ENCODE measurements at regions not wholly inside any gene's neighbourhood (a gene's known extent, or its start where the extent isn't known, plus 50 kb on each side); places are given as distances from the start of the nearest gene placed in this dataset.
A peak's percentile ranks its signal among the peaks of the same experiment; 100 is the strongest.

DNA sequence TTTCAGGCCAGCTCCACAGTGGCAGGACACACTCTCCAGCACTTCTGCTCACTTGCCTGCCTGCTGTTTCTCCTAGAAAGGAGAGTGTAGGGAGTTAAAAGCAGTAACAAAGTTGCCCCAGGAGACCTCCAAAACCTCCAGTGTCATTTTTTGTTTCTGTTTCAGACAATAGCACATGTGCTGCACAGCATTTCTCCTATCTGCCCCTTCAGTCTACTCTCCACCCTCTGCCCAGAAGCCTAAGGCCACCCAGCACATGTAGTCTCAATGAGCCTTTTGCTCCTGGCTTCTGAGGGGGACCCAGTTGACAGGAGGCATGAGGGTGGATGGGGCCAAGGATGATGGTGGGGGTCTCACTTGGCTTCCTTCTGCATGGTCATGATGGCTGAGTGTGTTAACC is 329.6 kb upstream of the CLNK start:
- Histone ChIP-seq H3K9me3 (ENCODE audit: control insufficient read depth in 2 of 2, low read length in 2 of 2) (no peaks in the 10 kb centered on the region), H3K4me1 (ENCODE audit: control insufficient read depth, insufficient read depth, low read length, poor library complexity, severe bottlenecking) (no peaks in the 10 kb centered on the region), H3K4me3 (ENCODE audit: low read depth, low read length) (no peak overlapping the region), H3K27ac (ENCODE audit: insufficient read depth, low read length, poor library complexity, severe bottlenecking) (no peak overlapping the region), H3K27me3 (ENCODE audit: control insufficient read depth, insufficient read depth, low read length) (no peaks in the 10 kb centered on the region), H3K36me3 (ENCODE audit: control insufficient read depth, insufficient read depth, low read length) (no peaks in the 10 kb centered on the region)
- no peaks in the 10 kb centered on the region for H3K4me1 Mint-ChIP-seq
- H3K9me3 Mint-ChIP-seq = peaks cover 0 to 2% (median 0%) of the 10 kb centered on the region in 7 donors
- DNase-seq (no peak), ATAC-seq (ENCODE audit: low read depth in 2 of 2) (no peak)
- H3K27me3 Mint-ChIP-seq = no peaks in the 10 kb centered on the region
- H3K27ac Mint-ChIP-seq = no peak overlapping the region
- no peaks in the 10 kb centered on the region for H3K36me3 Mint-ChIP-seq
- H3K4me3 Mint-ChIP-seq = no peak overlapping the region

GRCh38 chr4:11013094-11013664 is 328.6 kb upstream of the CLNK start:
- peaks cover 0 to 3% (median 0%) of the 10 kb centered on the region in 7 donors for H3K9me3 Mint-ChIP-seq
- no peaks in the 10 kb centered on the region for H3K27me3 ChIP-seq (ENCODE audit: control insufficient read depth, insufficient read depth, low read length)
- no peaks in the 10 kb centered on the region for H3K4me1 ChIP-seq (ENCODE audit: control insufficient read depth, insufficient read depth, low read length, poor library complexity, severe bottlenecking)
- no peak overlapping the region for H3K4me3 ChIP-seq (ENCODE audit: low read depth, low read length)
- DNase-seq = no peak
- no peaks in the 10 kb centered on the region for H3K36me3 Mint-ChIP-seq
- H3K9me3 ChIP-seq (ENCODE audit: control insufficient read depth in 2 of 2, low read length in 2 of 2) = no peaks in the 10 kb centered on the region
- H3K4me1 Mint-ChIP-seq = no peaks in the 10 kb centered on the region
- no peak overlapping the region for H3K27ac Mint-ChIP-seq
- H3K27ac ChIP-seq (ENCODE audit: insufficient read depth, low read length, poor library complexity, severe bottlenecking) = no peak overlapping the region
- ATAC-seq (ENCODE audit: low read depth in 2 of 2) = no peak
- H3K36me3 ChIP-seq (ENCODE audit: control insufficient read depth, insufficient read depth, low read length) = no peaks in the 10 kb centered on the region
- H3K27me3 Mint-ChIP-seq = no peaks in the 10 kb centered on the region
- H3K4me3 Mint-ChIP-seq = peak overlapping the region in 1 of 4 donors; percentile 38

GRCh38 chr4:11011249-11011648 is 326.7 kb upstream of the CLNK start:
- Mint-ChIP-seq H3K4me3 (no peak overlapping the region), H3K9me3 (peaks cover 0 to 3% (median 0%) of the 10 kb centered on the region in 7 donors), H3K36me3 (no peaks in the 10 kb centered on the region), H3K4me1 (no peaks in the 10 kb centered on the region), H3K27ac (no peak overlapping the region), H3K27me3 (no peaks in the 10 kb centered on the region)
- DNase-seq (no peak), ATAC-seq (ENCODE audit: low read depth in 2 of 2) (no peak)
- Histone ChIP-seq H3K36me3 (ENCODE audit: control insufficient read depth, insufficient read depth, low read length) (no peaks in the 10 kb centered on the region), H3K4me1 (ENCODE audit: control insufficient read depth, insufficient read depth, low read length, poor library complexity, severe bottlenecking) (no peaks in the 10 kb centered on the region), H3K27ac (ENCODE audit: insufficient read depth, low read length, poor library complexity, severe bottlenecking) (no peak overlapping the region), H3K9me3 (ENCODE audit: control insufficient read depth in 2 of 2, low read length in 2 of 2) (no peaks in the 10 kb centered on the region), H3K4me3 (ENCODE audit: low read depth, low read length) (no peak overlapping the region), H3K27me3 (ENCODE audit: control insufficient read depth, insufficient read depth, low read length) (no peaks in the 10 kb centered on the region)

- Mint-ChIP-seq H3K4me3 (no peak overlapping the region), H3K4me1 (peaks cover 0 to 2% (median 0%) of the 10 kb centered on the region in 4 donors), H3K27ac (no peak overlapping the region), H3K27me3 (no peaks in the 10 kb centered on the region), H3K9me3 (peaks cover 0 to 3% (median 0%) of the 10 kb centered on the region in 7 donors), H3K36me3 (no peaks in the 10 kb centered on the region)
- Histone ChIP-seq H3K4me3 (ENCODE audit: low read depth, low read length) (no peak overlapping the region), H3K27me3 (ENCODE audit: control insufficient read depth, insufficient read depth, low read length) (no peaks in the 10 kb centered on the region), H3K4me1 (ENCODE audit: control insufficient read depth, insufficient read depth, low read length, poor library complexity, severe bottlenecking) (no peaks in the 10 kb centered on the region), H3K27ac (ENCODE audit: insufficient read depth, low read length, poor library complexity, severe bottlenecking) (no peak overlapping the region), H3K9me3 (ENCODE audit: control insufficient read depth in 2 of 2, low read length in 2 of 2) (no peaks in the 10 kb centered on the region), H3K36me3 (ENCODE audit: control insufficient read depth, insufficient read depth, low read length) (no peaks in the 10 kb centered on the region)
- no peak for ATAC-seq (ENCODE audit: low read depth in 2 of 2)
- DNase-seq = no peak
These were observed 326.1 kb upstream of the CLNK start for GRCh38 chr4:11010624-11011023.

GRCh38 chr4:11009281-11009680 is 324.7 kb upstream of the CLNK start:
- H3K4me1 ChIP-seq (ENCODE audit: control insufficient read depth, insufficient read depth, low read length, poor library complexity, severe bottlenecking) = no peaks in the 10 kb centered on the region
- no peak overlapping the region for H3K4me3 ChIP-seq (ENCODE audit: low read depth, low read length)
- no peak for ATAC-seq (ENCODE audit: low read depth in 2 of 2)
- no peak overlapping the region for H3K27ac Mint-ChIP-seq
- no peaks in the 10 kb centered on the region for H3K9me3 ChIP-seq (ENCODE audit: control insufficient read depth in 2 of 2, low read length in 2 of 2)
- no peak for DNase-seq
- no peaks in the 10 kb centered on the region for H3K36me3 ChIP-seq (ENCODE audit: control insufficient read depth, insufficient read depth, low read length)
- no peak overlapping the region for H3K4me3 Mint-ChIP-seq
- peaks cover 0 to 7% (median 3%) of the 10 kb centered on the region in 4 donors for H3K4me1 Mint-ChIP-seq
- no peaks in the 10 kb centered on the region for H3K27me3 Mint-ChIP-seq
- H3K36me3 Mint-ChIP-seq = no peaks in the 10 kb centered on the region
- H3K27me3 ChIP-seq (ENCODE audit: control insufficient read depth, insufficient read depth, low read length) = no peaks in the 10 kb centered on the region
- H3K27ac ChIP-seq (ENCODE audit: insufficient read depth, low read length, poor library complexity, severe bottlenecking) = no peak overlapping the region
- H3K9me3 Mint-ChIP-seq = peaks cover 0 to 3% (median 0%) of the 10 kb centered on the region in 7 donors

GRCh38 chr4:11005300-11005699 is 320.7 kb upstream of the CLNK start:
- DNase-seq = no peak
- H3K36me3 Mint-ChIP-seq = no peaks in the 10 kb centered on the region
- ATAC-seq (ENCODE audit: low read depth in 2 of 2) = no peak
- Histone ChIP-seq H3K4me3 (ENCODE audit: low read depth, low read length) (no peak overlapping the region), H3K9me3 (ENCODE audit: control insufficient read depth in 2 of 2, low read length in 2 of 2) (no peaks in the 10 kb centered on the region), H3K36me3 (ENCODE audit: control insufficient read depth, insufficient read depth, low read length) (no peaks in the 10 kb centered on the region), H3K4me1 (ENCODE audit: control insufficient read depth, insufficient read depth, low read length, poor library complexity, severe bottlenecking) (no peaks in the 10 kb centered on the region), H3K27me3 (ENCODE audit: control insufficient read depth, insufficient read depth, low read length) (no peaks in the 10 kb centered on the region), H3K27ac (ENCODE audit: insufficient read depth, low read length, poor library complexity, severe bottlenecking) (no peak overlapping the region)
- H3K4me3 Mint-ChIP-seq = no peak overlapping the region
- peaks cover 0 to 3% (median 0%) of the 10 kb centered on the region in 7 donors for H3K9me3 Mint-ChIP-seq
- H3K27me3 Mint-ChIP-seq = no peaks in the 10 kb centered on the region
- H3K27ac Mint-ChIP-seq = no peak overlapping the region
- H3K4me1 Mint-ChIP-seq = peaks cover 0 to 7% (median 3%) of the 10 kb centered on the region in 4 donors

- H3K4me1 ChIP-seq (ENCODE audit: control insufficient read depth, insufficient read depth, low read length, poor library complexity, severe bottlenecking) = no peaks in the 10 kb centered on the region
- no peaks in the 10 kb centered on the region for H3K27me3 ChIP-seq (ENCODE audit: control insufficient read depth, insufficient read depth, low read length)
- no peak overlapping the region for H3K27ac ChIP-seq (ENCODE audit: insufficient read depth, low read length, poor library complexity, severe bottlenecking)
- Mint-ChIP-seq H3K4me1 (peaks cover 0 to 7% (median 3%) of the 10 kb centered on the region in 4 donors), H3K36me3 (no peaks in the 10 kb centered on the region), H3K4me3 (no peak overlapping the region), H3K27ac (no peak overlapping the region), H3K27me3 (no peaks in the 10 kb centered on the region), H3K9me3 (peaks cover 0 to 3% (median 0%) of the 10 kb centered on the region in 7 donors)
- ATAC-seq (ENCODE audit: low read depth in 2 of 2) (no peak), DNase-seq (no peak)
- no peak overlapping the region for H3K4me3 ChIP-seq (ENCODE audit: low read depth, low read length)
- no peaks in the 10 kb centered on the region for H3K9me3 ChIP-seq (ENCODE audit: control insufficient read depth in 2 of 2, low read length in 2 of 2)
- H3K36me3 ChIP-seq (ENCODE audit: control insufficient read depth, insufficient read depth, low read length) = no peaks in the 10 kb centered on the region
These were observed 320.2 kb upstream of the CLNK start for GRCh38 chr4:11004818-11005217.

DNA sequence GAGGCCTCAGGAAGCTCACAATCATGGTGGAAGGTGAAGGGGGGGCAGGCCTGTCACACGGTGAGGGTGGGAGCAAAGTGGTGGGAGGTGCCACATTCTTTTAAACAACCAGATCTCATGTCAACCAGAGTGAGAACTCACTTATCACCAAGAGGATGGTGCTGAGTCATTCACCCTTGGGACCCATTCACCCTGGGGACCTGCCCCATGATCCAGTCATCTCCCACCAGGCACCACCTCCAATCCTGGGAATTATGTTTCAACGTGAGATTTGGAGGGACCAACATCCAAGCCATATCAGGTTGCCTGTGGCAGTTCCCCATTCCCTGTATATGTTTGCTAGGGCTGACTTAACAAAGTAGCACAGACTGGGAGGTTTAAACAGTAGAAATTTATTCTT is 318.4 kb upstream of the CLNK start:
- no peaks in the 10 kb centered on the region for H3K27me3 Mint-ChIP-seq
- H3K36me3 ChIP-seq (ENCODE audit: control insufficient read depth, insufficient read depth, low read length) = no peaks in the 10 kb centered on the region
- H3K27ac Mint-ChIP-seq = no peak overlapping the region
- no peak overlapping the region for H3K27ac ChIP-seq (ENCODE audit: insufficient read depth, low read length, poor library complexity, severe bottlenecking)
- DNase-seq (no peak), ATAC-seq (ENCODE audit: low read depth in 2 of 2) (no peak)
- no peak overlapping the region for H3K4me3 ChIP-seq (ENCODE audit: low read depth, low read length)
- H3K9me3 ChIP-seq (ENCODE audit: control insufficient read depth in 2 of 2, low read length in 2 of 2) = no peaks in the 10 kb centered on the region
- no peak overlapping the region for H3K4me3 Mint-ChIP-seq
- H3K36me3 Mint-ChIP-seq = no peaks in the 10 kb centered on the region
- no peaks in the 10 kb centered on the region for H3K27me3 ChIP-seq (ENCODE audit: control insufficient read depth, insufficient read depth, low read length)
- H3K4me1 ChIP-seq (ENCODE audit: control insufficient read depth, insufficient read depth, low read length, poor library complexity, severe bottlenecking) = no peaks in the 10 kb centered on the region
- peaks cover 0 to 2% (median 0%) of the 10 kb centered on the region in 7 donors for H3K9me3 Mint-ChIP-seq
- H3K4me1 Mint-ChIP-seq = peaks cover 0 to 7% (median 3%) of the 10 kb centered on the region in 4 donors
